ENCODE measurements at regions not wholly inside any gene's neighbourhood (a gene's known extent, or its start where the extent isn't known, plus 50 kb on each side); places are given as distances from the start of the nearest gene placed in this dataset.

DNA sequence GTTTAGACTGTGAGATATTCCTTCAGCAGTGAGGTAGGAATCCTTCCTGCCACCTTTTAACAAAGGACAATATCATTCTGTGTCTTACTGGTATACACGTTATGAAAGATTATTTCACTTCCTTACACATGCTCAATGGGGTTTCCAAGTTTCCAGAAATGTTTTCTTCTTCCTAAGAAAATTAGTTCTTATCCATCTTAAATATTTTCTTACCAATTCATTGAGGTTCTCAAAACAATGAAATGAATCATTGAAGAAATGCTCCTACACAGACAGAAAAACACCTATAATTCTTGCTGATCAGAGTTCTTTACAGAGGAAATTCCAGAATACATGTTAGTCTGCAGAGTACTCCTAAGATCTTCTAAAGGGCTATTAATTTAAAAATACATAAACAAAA lies 51.4 kb upstream of the SEC61G start:
- no peak for DNase-seq
- H3K36me3 Mint-ChIP-seq (ENCODE audit: insufficient read depth in 2 of 2): no peaks in the 10 kb centered on the region
- no peaks in the 10 kb centered on the region for H3K4me1 Mint-ChIP-seq (ENCODE audit: low read depth)

DNA sequence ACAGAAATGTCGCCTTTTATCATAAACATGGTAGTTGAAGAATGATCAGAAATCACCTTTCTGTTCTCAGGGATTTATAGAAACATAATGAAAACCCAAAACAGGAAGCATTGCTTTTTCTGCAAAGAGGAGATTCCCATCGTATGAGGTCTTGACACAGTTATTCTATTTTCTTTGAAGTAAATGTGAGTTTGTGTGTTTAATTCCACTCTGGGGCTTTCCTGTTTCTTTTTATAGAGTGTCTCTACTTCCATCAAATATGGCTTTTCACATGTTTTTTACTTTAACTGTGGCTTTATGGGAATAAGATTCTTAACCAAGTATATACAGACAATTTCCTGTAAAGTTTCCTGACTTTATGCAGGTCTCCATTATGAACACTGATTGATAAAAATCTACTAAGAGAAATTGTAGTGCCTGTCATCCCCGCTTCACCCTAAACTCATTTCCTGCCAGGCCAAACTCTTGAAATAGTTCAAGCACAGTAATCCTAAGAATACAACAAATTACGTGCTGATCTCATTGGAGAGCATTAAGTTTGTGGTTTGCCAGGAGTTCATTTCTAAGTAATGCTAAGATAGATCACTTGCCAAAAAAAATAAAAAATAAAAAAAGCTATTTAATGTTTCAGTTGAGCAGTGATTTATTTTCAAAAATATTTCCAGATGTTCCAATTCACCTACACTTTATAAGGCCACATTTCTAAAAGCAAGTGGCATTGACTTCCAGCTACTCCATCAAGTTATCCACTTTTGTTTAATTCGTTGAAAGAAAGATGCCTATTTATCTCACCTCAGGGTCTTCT lies 52.2 kb upstream of the SEC61G start:
- no peak for DNase-seq
- Mint-ChIP-seq H3K27ac (no peak overlapping the region), H3K4me3 (no peak overlapping the region), H3K36me3 (ENCODE audit: insufficient read depth in 2 of 2) (no peaks in the 10 kb centered on the region), H3K9me3 (no peaks in the 10 kb centered on the region), H3K4me1 (ENCODE audit: low read depth) (no peaks in the 10 kb centered on the region), H3K27me3 (ENCODE audit: low read depth) (no peaks in the 10 kb centered on the region)
- peak in 1 of 2 donors; percentile 58 for ATAC-seq (replicated peaks in 1 of 2)

More for the DNA sequence above, 51.4 kb upstream of the SEC61G start:
- no peak overlapping the region for H3K4me3 Mint-ChIP-seq
- no peak for ATAC-seq (replicated peaks in 1 of 2)
- no peak overlapping the region for H3K27ac Mint-ChIP-seq
- no peaks in the 10 kb centered on the region for H3K27me3 Mint-ChIP-seq (ENCODE audit: low read depth)
- H3K9me3 Mint-ChIP-seq: no peaks in the 10 kb centered on the region

DNA sequence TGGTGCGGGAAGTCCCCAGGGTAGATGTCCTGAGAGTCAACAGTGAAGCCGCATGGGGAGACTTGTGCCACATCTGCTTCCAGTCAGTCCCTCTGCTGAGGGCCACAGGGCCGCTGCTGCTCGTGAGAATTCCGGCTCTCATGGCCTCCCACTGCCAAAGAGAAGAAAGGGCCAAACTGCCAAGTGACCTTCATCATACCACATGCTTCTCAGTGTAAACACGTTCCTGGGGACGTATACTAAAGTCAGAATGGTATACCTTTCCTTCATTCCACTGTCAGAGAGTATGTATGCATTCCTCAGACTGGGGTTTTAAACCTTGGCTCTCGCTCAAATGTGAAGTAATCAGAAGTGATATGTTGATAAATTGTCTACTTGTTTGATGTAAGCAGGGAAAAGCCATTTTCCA lies 52.8 kb upstream of the SEC61G start:
- no peak for DNase-seq

DNA sequence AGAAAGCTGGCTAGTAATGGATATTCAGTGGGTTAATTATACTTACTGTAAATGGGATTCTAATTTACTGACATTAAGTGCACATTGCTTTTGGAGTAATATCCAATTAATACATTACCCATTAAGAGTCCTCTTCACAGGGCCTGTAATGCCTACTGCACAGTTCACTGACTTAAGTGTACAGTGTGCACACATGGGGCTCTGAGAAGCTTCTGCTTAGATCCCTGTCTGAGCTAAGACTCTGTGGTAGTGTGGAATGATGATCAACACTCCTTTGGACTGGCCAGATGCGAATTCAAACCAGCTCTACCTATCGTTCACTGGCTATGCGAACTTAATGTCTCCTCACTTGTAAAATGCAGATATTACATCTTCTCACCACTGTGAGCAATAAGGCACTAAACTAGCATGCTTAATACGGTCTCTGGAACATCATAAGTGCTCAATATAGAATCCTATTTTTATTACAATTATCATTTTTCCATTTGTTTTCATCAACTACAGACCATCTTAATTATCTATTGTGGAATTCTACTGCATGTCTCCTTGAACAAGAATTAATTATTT lies 53.8 kb upstream of the SEC61G start:
- H3K9me3 Mint-ChIP-seq: no peaks in the 10 kb centered on the region

More for the DNA sequence above, 52.8 kb upstream of the SEC61G start:
- no peak for ATAC-seq (replicated peaks in 1 of 2)
- H3K27me3 Mint-ChIP-seq (ENCODE audit: low read depth): no peaks in the 10 kb centered on the region
- no peaks in the 10 kb centered on the region for H3K4me1 Mint-ChIP-seq (ENCODE audit: low read depth)
- no peak overlapping the region for H3K4me3 Mint-ChIP-seq
- no peaks in the 10 kb centered on the region for H3K36me3 Mint-ChIP-seq (ENCODE audit: insufficient read depth in 2 of 2)
- H3K27ac Mint-ChIP-seq: no peak overlapping the region
- H3K9me3 Mint-ChIP-seq: no peaks in the 10 kb centered on the region

DNA sequence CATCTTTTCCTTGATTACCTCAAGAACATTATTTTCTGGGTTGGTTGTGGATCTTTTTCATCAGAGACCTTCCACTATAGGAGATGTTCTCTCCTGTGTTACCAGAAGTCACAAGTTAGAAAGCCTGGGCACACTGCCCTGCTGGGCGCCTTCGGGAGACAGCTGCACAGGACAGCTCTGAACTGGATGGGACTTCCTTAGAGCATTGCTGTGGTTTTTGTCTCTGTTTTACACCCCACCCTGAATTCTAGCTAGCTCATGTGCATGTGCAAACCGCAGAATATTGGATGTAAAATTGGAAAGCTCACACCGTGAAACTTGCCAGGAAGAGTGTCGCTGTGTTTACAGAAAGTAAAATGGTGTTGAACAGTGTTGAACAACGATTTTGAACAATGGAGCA lies 54.4 kb upstream of the SEC61G start:
- Mint-ChIP-seq H3K4me1 (ENCODE audit: low read depth) (no peaks in the 10 kb centered on the region), H3K4me3 (no peak overlapping the region), H3K27me3 (ENCODE audit: low read depth) (no peaks in the 10 kb centered on the region), H3K9me3 (no peaks in the 10 kb centered on the region), H3K27ac (no peak overlapping the region), H3K36me3 (ENCODE audit: insufficient read depth in 2 of 2) (no peaks in the 10 kb centered on the region)
- ATAC-seq (replicated peaks in 1 of 2) (no peak), DNase-seq (no peak)

More for the DNA sequence above, 53.8 kb upstream of the SEC61G start:
- no peaks in the 10 kb centered on the region for H3K27me3 Mint-ChIP-seq (ENCODE audit: low read depth)
- no peak overlapping the region for H3K27ac Mint-ChIP-seq
- DNase-seq (no peak), ATAC-seq (replicated peaks in 1 of 2) (no peak)
- H3K36me3 Mint-ChIP-seq (ENCODE audit: insufficient read depth in 2 of 2): no peaks in the 10 kb centered on the region
- H3K4me3 Mint-ChIP-seq: no peak overlapping the region
- no peaks in the 10 kb centered on the region for H3K4me1 Mint-ChIP-seq (ENCODE audit: low read depth)

DNA sequence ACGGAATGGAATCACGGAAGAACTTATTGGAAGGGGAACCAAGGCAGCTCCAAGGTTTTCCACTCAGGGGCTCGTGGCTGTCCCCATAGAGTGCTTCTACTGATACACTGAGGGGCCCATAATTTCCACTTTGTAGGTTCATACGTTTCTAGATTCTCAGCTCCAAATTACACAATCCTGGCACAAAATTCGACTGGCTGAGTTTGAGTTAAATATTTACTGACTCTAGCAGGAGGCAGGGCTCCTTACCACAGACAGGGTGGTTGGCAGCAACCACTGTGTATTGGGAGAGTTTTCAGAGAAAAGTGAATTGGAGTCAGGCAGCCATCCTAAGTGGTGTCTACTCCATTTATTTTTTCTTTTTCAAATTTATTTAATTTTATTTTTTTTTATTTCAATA lies 55.4 kb upstream of the SEC61G start:
- Mint-ChIP-seq H3K4me1 (ENCODE audit: low read depth) (no peaks in the 10 kb centered on the region), H3K27me3 (ENCODE audit: low read depth) (no peaks in the 10 kb centered on the region), H3K27ac (no peak overlapping the region), H3K9me3 (no peaks in the 10 kb centered on the region), H3K4me3 (no peak overlapping the region), H3K36me3 (ENCODE audit: insufficient read depth in 2 of 2) (no peaks in the 10 kb centered on the region)
- no peak for ATAC-seq (replicated peaks in 1 of 2)
- no peak for DNase-seq

DNA sequence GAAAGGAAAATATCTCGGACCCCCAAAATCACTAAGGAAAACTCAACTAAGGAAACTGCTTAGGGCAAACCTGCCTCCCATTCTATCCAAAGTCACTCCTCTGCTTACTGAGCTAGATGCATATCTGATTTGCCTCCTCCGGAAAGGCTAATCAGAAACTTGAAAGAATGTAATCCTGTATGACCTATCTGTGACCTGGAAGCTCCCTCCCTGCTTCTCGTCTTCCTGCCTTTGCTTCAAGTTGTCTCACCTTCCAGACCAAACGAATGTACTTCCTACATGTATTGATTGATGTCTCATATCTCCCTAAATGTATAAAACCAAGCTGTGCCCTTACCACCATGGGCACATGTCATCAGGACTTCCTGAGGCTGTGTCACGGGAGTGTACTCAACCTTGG lies 58.1 kb upstream of the SEC61G start:
- H3K4me3 Mint-ChIP-seq: no peak overlapping the region
- no peaks in the 10 kb centered on the region for H3K9me3 Mint-ChIP-seq
- DNase-seq (no peak), ATAC-seq (replicated peaks in 1 of 2) (no peak)
- peaks cover 6% of the 10 kb centered on the region for H3K27me3 Mint-ChIP-seq (ENCODE audit: low read depth)
- no peaks in the 10 kb centered on the region for H3K36me3 Mint-ChIP-seq (ENCODE audit: insufficient read depth in 2 of 2)
- no peak overlapping the region for H3K27ac Mint-ChIP-seq
- no peaks in the 10 kb centered on the region for H3K4me1 Mint-ChIP-seq (ENCODE audit: low read depth)

DNA sequence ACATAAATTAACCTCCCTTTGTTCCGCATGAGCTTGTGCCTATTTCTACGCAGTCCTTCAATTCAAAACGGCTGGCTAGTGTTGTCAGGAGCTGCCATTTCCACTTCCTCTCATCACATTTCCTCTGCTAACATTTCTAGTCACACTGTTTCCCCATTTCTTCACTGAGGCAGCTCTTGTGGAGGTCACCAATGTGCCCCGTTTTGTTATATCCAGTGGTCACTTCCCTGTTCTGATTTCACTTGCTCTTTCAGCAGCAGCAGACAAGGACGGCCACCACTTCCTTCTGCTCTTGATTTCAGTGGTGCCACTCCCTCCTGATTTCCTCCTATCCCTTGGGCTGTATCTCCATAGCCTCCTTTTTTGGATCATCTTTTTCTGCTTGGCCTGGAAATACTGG lies 64.8 kb upstream of the SEC61G start:
- no peak for ATAC-seq (replicated peaks in 1 of 2)
- Mint-ChIP-seq H3K27ac (no peak overlapping the region), H3K4me3 (no peak overlapping the region), H3K4me1 (ENCODE audit: low read depth) (no peaks in the 10 kb centered on the region), H3K9me3 (peaks cover 0 to 5% of the 10 kb centered on the region in 2 donors), H3K36me3 (ENCODE audit: insufficient read depth in 2 of 2) (no peaks in the 10 kb centered on the region), H3K27me3 (ENCODE audit: low read depth) (peaks cover 15% of the 10 kb centered on the region)
- DNase-seq: no peak

DNA sequence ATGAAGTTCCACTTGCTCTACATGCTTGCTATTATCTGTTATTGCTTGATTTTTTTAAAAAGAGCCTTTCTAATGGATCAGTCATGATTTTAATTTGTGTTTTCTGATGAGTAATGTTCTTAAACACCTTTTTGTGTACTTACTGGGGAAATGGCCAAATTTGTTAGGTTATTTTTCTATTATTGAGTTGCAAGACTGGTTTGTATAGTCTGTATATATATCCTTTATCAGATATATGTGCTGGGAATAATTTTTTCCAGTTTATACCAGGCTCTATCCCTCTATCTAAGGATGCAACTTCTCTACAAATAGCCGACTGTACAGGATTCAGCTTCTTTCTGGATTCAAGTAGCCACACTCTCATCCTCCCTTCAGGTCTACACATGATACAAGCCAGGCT lies 65.6 kb upstream of the SEC61G start:
- ATAC-seq (replicated peaks in 1 of 2) (no peak), DNase-seq (no peak)
- Mint-ChIP-seq H3K4me3 (no peak overlapping the region), H3K9me3 (peaks cover 0 to 5% of the 10 kb centered on the region in 2 donors), H3K36me3 (ENCODE audit: insufficient read depth in 2 of 2) (no peaks in the 10 kb centered on the region), H3K27ac (no peak overlapping the region), H3K27me3 (ENCODE audit: low read depth) (peaks cover 14% of the 10 kb centered on the region), H3K4me1 (ENCODE audit: low read depth) (no peaks in the 10 kb centered on the region)

DNA sequence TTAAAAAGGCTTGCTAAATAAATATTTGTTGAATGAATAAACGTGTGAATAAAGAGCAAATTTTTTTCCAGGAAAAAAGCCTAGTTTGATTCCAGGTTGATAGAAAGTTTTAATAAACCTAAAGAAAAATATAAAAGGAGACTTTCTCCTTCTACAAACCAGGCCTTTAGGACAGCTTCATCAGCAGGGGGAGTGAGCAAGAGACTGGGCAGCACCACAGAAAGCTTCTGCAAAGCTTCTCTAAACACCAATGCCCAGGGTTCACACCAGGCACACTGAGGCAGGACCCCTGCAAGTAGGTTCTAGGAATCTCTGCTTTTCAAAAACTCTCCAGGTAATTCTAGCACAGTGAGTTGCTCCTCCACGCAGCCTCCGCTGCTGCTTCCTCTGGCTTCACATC lies 66.4 kb upstream of the SEC61G start:
- DNase-seq (no peak), ATAC-seq (replicated peaks in 1 of 2) (no peak)
- Mint-ChIP-seq H3K27ac (no peak overlapping the region), H3K27me3 (ENCODE audit: low read depth) (peaks cover 9% of the 10 kb centered on the region), H3K4me1 (ENCODE audit: low read depth) (no peaks in the 10 kb centered on the region), H3K36me3 (ENCODE audit: insufficient read depth in 2 of 2) (no peaks in the 10 kb centered on the region), H3K9me3 (peaks cover 0 to 5% of the 10 kb centered on the region in 2 donors), H3K4me3 (no peak overlapping the region)

DNA sequence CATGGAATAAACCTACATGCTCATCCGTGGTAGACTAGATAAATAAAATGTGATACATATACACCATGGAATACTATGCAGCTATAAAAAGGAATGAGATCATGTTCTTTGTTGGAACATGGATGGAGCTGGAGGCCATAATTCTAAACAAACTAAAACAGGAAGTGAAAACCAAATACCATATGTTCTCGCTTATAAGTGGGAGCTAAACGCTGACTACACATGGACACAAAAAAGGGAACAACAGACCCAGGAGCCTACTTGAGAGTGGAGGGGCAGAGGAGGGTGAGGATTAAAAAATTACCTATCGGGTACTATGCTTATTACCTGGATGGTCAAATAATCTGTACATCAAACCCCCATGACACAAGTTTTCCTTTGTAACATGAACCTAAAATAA lies 68.7 kb upstream of the SEC61G start:
- H3K9me3 Mint-ChIP-seq: peaks cover 0 to 5% of the 10 kb centered on the region in 2 donors
- H3K4me1 Mint-ChIP-seq (ENCODE audit: low read depth): no peaks in the 10 kb centered on the region
- no peak overlapping the region for H3K4me3 Mint-ChIP-seq
- H3K27me3 Mint-ChIP-seq (ENCODE audit: low read depth): peaks cover 9% of the 10 kb centered on the region
- H3K36me3 Mint-ChIP-seq (ENCODE audit: insufficient read depth in 2 of 2): no peaks in the 10 kb centered on the region
- no peak for ATAC-seq (replicated peaks in 1 of 2)
- DNase-seq: no peak
- no peak overlapping the region for H3K27ac Mint-ChIP-seq

DNA sequence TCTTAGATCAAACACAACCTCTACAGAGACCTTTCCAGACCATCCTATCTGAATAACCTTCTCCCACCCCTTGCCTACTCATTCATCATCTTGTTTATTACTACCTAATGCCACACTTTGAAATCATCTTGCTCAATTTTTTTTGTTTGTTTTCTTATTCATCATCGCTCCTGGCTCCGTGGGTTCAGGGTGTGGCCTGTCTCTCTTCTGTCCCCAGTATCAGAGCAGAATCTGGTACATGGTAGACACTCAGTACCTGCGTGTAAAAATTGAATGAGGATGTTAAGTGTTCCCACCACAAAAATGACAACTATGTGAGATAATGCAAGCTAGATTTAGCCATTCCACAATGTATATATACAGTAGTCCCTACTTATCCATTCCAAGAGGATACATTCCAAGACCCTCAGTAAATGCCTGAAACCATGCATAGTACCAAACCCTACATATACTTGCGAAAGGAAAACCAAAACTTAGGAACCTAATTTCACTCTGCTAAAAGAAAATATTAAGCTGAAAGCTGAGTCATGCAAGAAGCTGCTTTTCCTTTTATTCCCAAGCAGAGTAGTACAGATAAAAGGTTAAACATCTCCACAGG lies 72.1 kb upstream of the SEC61G start:
- no peaks in the 10 kb centered on the region for H3K36me3 Mint-ChIP-seq (ENCODE audit: insufficient read depth in 2 of 2)
- no peaks in the 10 kb centered on the region for H3K27me3 Mint-ChIP-seq (ENCODE audit: low read depth)
- H3K27ac Mint-ChIP-seq: no peak overlapping the region
- no peak overlapping the region for H3K4me3 Mint-ChIP-seq
- peaks cover 0 to 4% of the 10 kb centered on the region in 2 donors for H3K9me3 Mint-ChIP-seq
- H3K4me1 Mint-ChIP-seq (ENCODE audit: low read depth): no peaks in the 10 kb centered on the region
- ATAC-seq (replicated peaks in 1 of 2) (no peak), DNase-seq (no peak)

DNA sequence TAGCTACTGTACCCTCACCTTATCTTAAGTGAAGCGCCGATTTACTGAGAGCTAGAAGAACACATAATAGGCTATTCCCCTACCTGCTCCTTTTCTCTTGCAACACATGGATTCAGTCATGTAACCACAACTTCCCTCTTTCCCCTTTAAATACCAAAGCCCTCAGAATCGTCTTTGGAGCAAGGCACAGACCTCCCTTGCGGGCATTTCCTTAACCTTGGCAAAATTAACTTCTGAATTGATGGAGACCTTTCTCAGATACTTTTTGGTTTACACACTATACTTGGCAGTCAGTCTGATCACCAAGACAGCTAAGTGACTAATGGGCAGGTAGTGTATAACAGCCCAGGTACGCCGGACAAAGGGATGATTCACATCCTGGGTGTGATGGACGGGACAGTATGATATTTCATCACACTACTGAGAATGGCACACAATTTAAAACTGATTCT lies 72.7 kb upstream of the SEC61G start:
- Mint-ChIP-seq H3K27me3 (ENCODE audit: low read depth) (no peaks in the 10 kb centered on the region), H3K4me1 (ENCODE audit: low read depth) (no peaks in the 10 kb centered on the region), H3K36me3 (ENCODE audit: insufficient read depth in 2 of 2) (no peaks in the 10 kb centered on the region), H3K9me3 (peaks cover 0 to 4% of the 10 kb centered on the region in 2 donors), H3K27ac (no peak overlapping the region), H3K4me3 (no peak overlapping the region)
- DNase-seq: no peak
- ATAC-seq (replicated peaks in 1 of 2): no peak
